Amniotic stem cell (primary cell): ENCODE measurements at regions not wholly inside any gene's neighbourhood (a gene's known extent, or its start where the extent isn't known, plus 50 kb on each side); places are given as distances from the start of the nearest gene placed in this dataset.

Experiments used
- DNase-seq: peaks from one replicate; lab custom pipeline; 2025; lab: John Stamatoyannopoulos, UW

DNA sequence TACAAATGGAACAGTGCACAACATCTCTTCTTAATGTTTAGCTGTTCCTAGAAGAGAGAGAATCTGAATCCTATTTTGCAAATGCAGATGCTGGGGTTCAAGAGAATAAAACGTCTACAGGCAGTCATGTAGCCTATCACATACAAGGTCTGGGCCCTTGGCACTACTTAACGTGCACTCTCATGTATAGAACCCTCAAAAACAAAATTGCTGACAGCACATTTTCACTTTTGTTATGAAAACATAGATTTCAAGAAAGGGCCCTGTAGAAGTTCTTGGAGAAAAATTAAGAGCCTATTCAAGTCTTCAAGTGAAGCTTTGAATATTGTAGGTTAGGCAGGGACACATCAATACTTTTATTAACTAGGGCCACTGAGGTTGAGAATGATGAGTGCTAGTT lies 504.3 kb upstream of the FAM98A start:
- no peak for DNase-seq

DNA sequence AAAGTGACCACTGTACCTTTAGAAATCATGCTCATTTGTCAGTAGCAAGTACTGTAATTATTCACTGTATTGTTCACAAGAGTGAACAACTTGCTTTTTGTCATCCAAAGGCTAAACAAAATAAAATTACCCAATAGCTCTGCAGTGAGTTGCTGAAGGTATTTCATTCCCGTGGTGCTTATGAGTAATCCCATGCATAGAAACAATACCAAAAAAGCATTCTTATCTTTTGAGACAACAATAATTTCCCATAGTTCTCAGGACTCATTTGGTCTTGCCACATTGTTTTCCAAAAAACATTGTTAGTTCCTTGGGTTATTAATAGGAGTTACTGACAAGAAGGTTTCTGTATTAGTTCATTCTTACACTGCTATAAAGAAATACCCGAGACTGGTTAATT lies 503.2 kb upstream of the FAM98A start:
- no peak for DNase-seq

- DNase-seq: no peak
Observed at GRCh38 chr2:34099377-34099776, 500.3 kb upstream of the FAM98A start.

- no peak for DNase-seq
Observed at GRCh38 chr2:34098256-34098655, 499.2 kb upstream of the FAM98A start.

- peak; percentile 22 for DNase-seq
Observed at GRCh38 chr2:34096562-34097171, 497.6 kb upstream of the FAM98A start.

DNA sequence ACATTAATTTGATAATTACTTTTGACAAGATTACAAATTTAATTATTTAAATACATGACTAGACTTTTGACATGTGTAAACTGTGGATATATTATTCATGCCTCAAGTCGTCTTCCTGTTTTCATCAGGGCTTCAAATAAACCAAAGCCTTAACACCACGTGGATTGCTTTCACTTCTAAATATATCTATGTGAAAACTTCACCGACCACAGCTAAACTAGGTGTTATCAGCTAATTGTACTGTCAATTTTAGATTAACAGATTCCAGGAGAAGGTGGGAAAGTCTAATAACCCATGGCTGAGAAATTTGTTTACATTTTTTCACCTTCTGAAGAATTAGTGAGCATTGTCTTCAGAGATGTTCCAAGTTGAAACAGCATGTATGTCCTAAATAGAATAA lies 494.7 kb upstream of the FAM98A start:
- DNase-seq: no peak

DNA sequence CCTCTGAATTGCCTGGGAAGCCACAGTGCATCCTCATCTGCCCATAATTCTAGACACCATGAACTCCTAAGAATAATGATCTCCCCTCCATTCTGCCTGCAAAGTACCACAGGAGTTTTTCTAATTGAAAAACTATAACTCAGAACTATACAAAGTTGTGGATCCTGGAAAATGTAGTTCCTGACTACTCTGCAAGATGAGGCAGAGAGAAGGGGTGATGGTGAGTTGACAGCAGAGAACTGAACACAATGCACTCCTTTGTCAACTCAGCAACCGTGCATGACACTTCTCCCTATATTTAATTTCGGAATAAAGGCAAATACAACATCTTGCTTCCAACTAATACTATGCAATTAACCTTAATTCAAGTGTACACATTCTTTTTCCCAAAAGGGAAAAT lies 471.1 kb upstream of the FAM98A start:
- DNase-seq: no peak

- DNase-seq: no peak
Observed at GRCh38 chr2:34069604-34070003, 470.5 kb upstream of the FAM98A start.

DNA sequence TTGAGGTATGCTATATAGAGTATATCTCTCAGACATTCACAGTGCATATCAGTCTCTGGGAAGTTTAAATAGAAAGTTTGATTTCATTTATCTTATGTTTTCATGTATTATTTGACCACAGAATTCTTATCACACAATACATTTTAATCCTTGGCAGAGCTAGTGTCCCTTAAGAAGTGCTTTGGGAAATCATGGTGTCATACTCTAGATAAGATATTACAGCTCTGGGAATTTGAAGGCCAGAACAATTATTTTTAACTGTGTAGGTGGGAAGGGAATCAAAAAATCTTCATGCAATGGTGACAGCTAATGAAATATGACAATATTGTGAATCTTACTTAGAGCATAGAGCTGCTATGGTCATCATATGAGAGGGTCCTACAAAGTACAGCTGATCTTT lies 451.3 kb upstream of the FAM98A start:
- DNase-seq: no peak

GRCh38 chr2:34045101-34045655 lies 446.1 kb upstream of the FAM98A start:
- DNase-seq: no peak

DNA sequence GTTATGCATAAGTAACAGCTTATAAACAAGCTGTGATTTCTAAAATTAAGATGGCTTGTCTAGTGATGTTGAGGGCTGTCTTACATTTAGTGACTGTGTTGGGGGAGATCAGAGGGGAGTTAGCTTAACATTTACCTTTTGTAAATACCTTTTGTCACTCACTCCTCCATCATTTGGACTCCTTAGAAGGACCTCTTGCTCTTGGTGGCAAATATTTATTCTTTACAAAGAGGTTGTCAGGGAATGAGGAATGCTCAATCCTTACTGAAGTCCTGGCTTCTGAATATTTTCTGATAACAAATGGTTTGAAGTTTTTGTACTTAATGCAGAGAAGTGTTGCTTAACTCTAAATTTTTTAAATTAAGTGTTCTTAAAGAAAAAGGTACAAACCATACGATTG lies 438.8 kb upstream of the FAM98A start:
- no peak for DNase-seq

DNA sequence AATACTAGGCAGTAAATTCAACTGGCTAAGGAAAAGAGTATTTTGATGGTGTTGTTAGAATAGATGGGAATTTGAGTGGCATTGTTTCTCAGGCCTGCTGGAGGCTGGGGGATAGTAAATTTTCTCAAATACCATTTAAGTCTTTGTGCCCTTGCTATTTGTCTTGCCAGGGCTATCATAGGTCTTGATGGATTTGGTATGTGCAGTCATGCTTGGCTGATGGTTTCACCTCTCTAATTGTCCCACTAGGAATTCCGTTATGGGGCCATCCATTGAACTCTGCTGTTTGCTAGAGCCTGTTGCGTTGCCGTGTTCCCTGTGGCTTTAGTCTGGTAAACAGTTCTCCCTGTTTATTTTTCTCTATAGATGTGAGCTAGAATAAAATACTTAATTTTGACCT lies 438.1 kb upstream of the FAM98A start:
- DNase-seq: no peak

DNA sequence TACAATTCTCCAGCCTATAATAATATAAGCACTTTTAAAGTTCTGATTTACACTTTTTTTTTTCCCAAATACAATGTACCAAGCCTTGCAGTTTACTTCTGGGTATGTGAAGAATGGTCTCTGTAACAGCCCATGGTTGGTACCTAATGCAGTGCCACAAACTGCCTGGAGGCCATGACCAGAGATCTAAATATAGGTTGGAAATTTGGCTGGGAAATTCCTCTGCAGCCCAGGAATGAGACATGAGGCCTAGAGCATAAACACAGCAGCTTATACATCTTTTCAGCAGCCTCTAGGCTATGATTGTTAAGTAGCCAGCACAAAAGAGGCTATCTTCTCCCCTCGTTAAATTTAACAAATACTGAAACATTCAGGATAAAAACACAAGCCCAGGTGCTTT lies 432.0 kb upstream of the FAM98A start:
- DNase-seq: peak; percentile 7

DNA sequence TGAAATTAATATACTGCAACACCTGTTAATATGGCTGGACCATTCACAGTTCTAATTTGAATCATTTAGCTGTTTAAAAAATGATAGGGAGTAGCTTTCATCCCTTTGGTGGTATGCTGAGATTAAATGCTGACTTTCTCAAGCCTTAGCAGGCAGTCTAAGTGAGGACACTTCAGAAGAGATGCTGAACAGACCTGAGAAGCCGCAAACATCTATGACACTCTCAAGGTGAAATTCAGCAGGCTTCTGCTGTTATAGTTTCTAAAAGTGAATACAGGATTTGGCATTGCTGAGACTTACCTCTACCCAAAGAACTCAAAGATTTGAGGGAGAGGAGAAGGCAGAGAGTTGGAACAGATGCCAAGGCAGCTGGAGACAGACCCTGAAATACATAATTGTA lies 431.2 kb upstream of the FAM98A start:
- DNase-seq: no peak

DNA sequence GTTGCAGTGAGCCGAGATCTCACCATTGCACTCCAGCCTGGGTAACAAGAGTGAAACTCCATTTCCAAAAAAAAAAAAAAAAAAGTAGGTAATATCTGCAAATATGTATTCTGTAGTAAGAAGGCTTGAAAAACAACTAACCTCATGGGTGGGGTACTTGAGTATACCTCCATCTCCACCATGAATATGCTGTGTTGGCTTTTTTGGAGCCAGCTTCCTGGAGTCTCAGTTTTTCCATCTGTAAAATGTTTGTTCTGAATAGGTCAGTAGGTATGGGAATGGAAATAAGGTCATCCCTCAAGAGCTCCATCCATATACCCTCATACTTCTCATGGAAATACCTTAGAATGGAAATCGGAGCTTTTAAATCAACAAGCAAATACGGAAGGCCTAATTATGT lies 430.0 kb upstream of the FAM98A start:
- DNase-seq: no peak

DNA sequence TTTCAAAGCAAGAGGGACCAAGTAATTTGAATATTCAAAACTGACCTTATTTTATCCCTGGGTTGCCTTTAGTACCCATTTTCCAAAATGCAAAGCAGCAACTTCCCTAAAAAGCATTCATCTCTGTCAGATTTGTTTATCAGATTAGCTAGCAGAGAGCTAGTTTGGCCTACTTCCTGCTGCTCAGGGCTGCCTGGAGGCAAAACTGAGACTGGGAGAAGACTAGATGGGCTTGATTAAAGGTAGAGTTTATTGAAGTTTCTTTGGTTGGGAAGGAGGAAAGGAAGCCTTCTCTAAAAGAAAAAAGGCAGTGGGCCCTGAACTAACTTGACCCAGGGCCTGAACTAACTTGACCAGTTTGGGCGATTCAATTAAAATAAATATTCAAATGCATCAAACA lies 426.1 kb upstream of the FAM98A start:
- DNase-seq: no peak

DNA sequence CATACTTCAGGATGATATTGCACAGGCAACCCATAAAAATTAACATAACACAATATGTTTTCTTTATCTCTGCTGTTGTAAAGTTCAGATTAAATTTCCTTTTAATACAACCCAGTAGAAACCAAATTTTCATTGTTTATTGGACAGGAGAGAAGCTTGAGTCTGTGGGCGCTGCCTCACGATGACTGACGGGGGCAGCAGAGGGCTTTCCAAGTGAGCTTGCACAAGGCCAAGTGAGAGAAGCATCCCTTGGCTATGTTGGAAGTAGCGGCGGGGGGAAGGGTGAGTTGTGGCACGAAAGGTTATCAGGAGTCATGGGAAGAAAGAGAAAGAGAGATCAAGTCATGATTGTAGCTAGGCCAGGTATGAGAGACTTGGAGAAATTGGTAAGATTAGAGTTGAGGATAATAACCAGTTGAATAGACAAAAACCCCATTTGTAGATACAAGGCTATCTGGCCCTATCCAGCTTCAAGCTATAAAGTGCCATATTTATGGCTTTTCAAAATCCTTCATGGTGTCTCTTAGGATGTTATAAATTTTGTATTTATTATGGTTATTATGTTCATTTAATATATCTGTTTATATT lies 413.7 kb upstream of the FAM98A start:
- peak; percentile 48 for DNase-seq

DNA sequence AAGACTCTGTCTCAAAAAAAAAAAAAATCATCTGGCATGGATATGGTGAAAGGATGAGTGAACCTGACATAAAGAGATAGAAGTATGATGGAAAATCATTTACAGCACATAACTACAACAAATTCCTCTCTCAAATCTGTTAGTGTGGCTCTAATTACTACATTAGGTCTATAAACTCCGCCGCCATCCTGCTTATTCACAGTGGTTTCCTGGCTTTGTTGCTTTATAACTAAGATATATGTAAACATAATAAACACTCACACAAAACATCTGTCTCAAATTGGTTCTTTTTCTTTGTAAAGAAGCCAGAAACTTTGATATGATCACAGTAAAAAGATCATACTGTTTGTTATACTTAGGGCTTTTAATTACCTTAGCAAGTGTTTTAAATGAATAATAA lies 412.6 kb upstream of the FAM98A start:
- no peak for DNase-seq

DNA sequence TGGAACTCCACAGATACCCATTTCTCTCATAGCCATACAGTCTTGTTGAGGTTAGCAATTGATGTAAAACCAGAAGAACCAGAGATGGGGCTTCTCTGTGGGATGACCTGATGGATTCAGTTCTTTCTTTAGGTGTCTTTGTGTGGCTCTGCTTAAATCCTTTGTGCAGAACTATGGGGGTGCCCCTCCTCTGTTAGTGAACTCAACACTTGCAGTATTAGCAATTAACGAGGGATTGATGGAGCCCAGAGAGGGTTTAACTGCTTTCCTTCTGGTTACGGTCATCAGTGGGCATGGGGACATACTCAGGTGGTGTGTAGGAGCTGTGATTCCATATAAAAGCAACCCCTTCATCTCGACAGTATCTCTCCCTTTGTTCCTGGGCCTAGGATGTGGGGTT lies 406.8 kb upstream of the FAM98A start:
- no peak for DNase-seq

DNA sequence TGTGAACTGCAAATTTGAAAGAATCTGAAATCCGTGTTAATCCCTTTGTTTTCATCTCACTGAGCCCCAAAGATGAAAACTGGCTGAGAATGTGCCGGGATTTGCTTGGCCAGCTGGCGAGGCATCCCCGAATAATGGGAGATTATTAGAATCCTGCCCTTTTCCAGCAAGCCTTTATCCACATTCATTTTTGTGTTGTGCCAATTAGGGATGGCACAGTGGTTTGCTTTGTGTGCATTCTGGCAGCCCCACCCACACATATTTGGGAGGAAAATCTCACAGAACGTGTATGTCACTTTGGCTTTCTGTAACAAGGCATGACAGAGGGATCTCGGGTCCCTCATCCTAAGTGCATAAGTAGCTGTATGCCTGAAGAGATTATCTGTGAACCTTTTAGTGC lies 405.8 kb upstream of the FAM98A start:
- no peak for DNase-seq

DNA sequence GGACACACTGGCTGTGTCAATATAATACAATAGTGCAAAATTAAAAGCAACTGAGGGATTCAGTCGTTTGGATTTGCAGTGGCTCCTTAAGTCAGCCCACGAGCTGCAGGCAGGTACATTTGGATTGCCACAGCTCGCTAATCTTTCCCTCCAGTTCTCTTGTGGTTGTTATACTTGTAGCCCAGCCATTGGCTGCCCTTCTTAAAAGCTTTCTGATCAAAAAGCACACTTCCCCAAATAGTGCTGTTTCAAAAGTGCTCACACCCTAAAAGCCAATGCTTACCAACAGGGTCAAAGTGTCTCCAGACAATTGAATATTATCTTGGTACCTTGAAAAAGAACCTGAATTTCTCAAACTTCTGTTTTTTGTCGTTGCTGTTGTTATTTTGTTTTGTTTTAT lies 404.7 kb upstream of the FAM98A start:
- DNase-seq: no peak

GRCh38 chr2:34001557-34001956 lies 402.5 kb upstream of the FAM98A start:
- DNase-seq: no peak

- DNase-seq: no peak
Observed at GRCh38 chr2:33984131-33984530, 385.0 kb upstream of the FAM98A start.

- DNase-seq: no peak
Observed at GRCh38 chr2:33978471-33978870, 379.4 kb upstream of the FAM98A start.
